Neuron (in vitro differentiated cells): ENCODE measurements at regions not wholly inside any gene's neighbourhood (a gene's known extent, or its start where the extent isn't known, plus 50 kb on each side); places are given as distances from the start of the nearest gene placed in this dataset.

ENCODE experiments used
- H2AFZ ChIP-seq: one replicate; pipeline ENCODE4 v1.6.1; 2013; ENCODE audit warnings: low read depth, mild to moderate bottlenecking, inconsistent platforms, low read length, moderate library complexity
- H3K27me3 ChIP-seq: one replicate; pipeline ENCODE4 v1.6.1; 2013; ENCODE audit warnings: low read length; ENCODE audit not compliant: insufficient read depth
- H3K36me3 ChIP-seq: one replicate; pipeline ENCODE4 v1.6.1; 2013; ENCODE audit warnings: low read length; ENCODE audit not compliant: insufficient read depth
- H3K4me1 ChIP-seq: one replicate; pipeline ENCODE4 v1.6.1; 2013; ENCODE audit warnings: low read length; ENCODE audit not compliant: insufficient read depth
- H3K4me3 ChIP-seq: 2 replicates; pipeline ENCODE4 v1.5.1; 2013; ENCODE audit warnings: mild to moderate bottlenecking, low read length, moderate library complexity
- H3K9me3 ChIP-seq: one replicate; pipeline ENCODE4 v1.6.1; 2013; ENCODE audit warnings: low read length

- no peak overlapping the region for H2AFZ ChIP-seq
- H3K4me3 ChIP-seq = no peak overlapping the region
- H3K36me3 ChIP-seq = no peaks in the 10 kb centered on the region
- H3K27me3 ChIP-seq = no peaks in the 10 kb centered on the region
- no peaks in the 10 kb centered on the region for H3K9me3 ChIP-seq
- H3K4me1 ChIP-seq = no peaks in the 10 kb centered on the region
Observed at GRCh38 chr1:182286761-182287160, 104.8 kb downstream of the GLUL start.

DNA sequence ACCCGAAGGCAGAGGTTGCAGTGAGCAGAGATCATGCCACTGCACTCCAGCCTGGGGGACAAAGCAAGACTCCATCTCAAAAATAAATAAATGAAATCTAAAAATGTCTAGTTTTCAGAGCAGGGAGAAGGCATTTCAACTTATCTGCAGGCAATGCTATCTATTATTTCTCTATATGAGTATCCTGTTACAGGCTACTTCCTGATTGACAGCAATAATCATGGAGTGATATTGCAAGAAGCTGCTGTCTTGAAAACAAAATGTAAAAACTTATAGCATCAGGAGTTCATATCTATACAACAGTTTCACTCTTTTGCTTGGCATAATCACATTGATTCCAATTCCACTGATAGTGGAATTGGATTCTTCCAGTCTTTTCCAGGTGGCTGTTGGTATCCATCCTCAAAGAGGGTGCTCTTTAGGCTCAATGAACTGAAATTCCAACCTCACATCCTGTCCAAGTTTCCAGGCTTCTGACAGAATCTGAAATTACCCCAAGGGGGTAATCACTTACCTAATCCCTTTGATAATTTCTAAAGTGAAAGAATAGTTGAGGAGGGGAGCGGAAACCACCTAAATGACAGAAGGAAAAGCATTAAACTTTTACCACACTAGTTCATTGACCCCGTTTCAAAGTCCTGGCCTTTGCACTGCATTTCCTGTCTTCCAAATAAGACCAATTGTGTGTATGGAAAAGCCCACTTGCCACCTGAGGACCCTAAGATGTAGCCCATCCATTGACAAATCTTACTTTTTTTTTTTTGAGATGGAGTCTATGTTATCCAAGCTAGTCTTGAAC, 107.6 kb downstream of the GLUL start:
- H3K9me3 ChIP-seq = no peaks in the 10 kb centered on the region
- H3K36me3 ChIP-seq = no peaks in the 10 kb centered on the region
- no peak overlapping the region for H3K4me3 ChIP-seq
- H2AFZ ChIP-seq = no peak overlapping the region
- H3K4me1 ChIP-seq = peaks cover 16% of the 10 kb centered on the region
- no peaks in the 10 kb centered on the region for H3K27me3 ChIP-seq

GRCh38 chr1:182281541-182281940, 110.0 kb downstream of the GLUL start:
- Histone ChIP-seq H3K36me3 (no peaks in the 10 kb centered on the region), H3K4me3 (no peak overlapping the region), H2AFZ (no peak overlapping the region), H3K9me3 (no peaks in the 10 kb centered on the region), H3K4me1 (peaks cover 16% of the 10 kb centered on the region), H3K27me3 (no peaks in the 10 kb centered on the region)

GRCh38 chr1:182280504-182280900, 111.1 kb downstream of the GLUL start:
- H3K4me3 ChIP-seq = no peak overlapping the region
- no peaks in the 10 kb centered on the region for H3K9me3 ChIP-seq
- H3K4me1 ChIP-seq = peaks cover 16% of the 10 kb centered on the region
- H3K36me3 ChIP-seq = no peaks in the 10 kb centered on the region
- H2AFZ ChIP-seq = no peak overlapping the region
- H3K27me3 ChIP-seq = no peaks in the 10 kb centered on the region

DNA sequence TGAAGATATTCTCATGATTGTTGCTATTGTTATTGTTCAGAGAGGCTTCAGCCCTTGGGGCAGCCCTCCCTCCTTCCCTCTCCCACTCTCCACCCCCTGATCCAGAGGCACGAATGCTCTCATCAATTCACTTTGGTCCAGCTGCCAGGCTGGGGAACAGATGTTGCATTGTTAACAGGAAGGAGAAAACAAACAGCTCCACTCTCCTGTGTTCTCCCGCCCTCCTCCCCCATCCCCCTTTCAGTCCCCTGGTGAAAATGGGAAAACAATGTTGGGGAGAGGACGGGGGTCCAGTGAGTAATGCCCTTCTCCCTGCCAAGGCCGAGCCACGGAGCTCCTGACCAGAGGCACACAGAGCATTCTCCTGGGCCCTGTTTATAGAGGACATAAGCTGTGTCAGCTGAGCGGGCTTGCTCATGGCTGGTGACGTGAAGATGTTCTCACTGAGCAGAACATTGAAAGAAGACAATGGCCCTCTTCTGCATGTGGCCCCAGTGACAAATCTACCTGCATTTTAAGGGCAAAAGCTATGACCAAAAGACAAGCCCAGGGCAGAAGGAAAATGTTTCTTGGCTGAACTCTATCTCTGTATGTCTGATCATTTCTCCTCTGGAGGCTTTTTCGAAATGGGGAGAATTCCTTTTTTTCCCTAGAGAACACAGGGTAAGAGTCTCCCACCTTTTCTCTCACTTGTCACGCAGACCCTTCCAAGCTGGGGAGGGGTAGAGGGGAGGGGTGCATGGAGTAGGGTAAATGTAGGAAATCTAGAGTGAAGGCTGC, 111.7 kb downstream of the GLUL start:
- Histone ChIP-seq H3K27me3 (no peaks in the 10 kb centered on the region), H3K36me3 (no peaks in the 10 kb centered on the region), H3K9me3 (no peaks in the 10 kb centered on the region), H3K4me3 (no peak overlapping the region), H2AFZ (no peak overlapping the region), H3K4me1 (peaks cover 16% of the 10 kb centered on the region)

GRCh38 chr1:182279302-182279701, 112.3 kb downstream of the GLUL start:
- Histone ChIP-seq H3K36me3 (no peaks in the 10 kb centered on the region), H3K4me3 (no peak overlapping the region), H2AFZ (no peak overlapping the region), H3K27me3 (no peaks in the 10 kb centered on the region), H3K4me1 (peaks cover 16% of the 10 kb centered on the region), H3K9me3 (no peaks in the 10 kb centered on the region)

- Histone ChIP-seq H3K9me3 (no peaks in the 10 kb centered on the region), H3K4me1 (peaks cover 16% of the 10 kb centered on the region), H2AFZ (no peak overlapping the region), H3K36me3 (no peaks in the 10 kb centered on the region), H3K4me3 (no peak overlapping the region), H3K27me3 (no peaks in the 10 kb centered on the region)
Observed at GRCh38 chr1:182278144-182279054, 113.2 kb downstream of the GLUL start.

GRCh38 chr1:182275271-182275670, 116.3 kb downstream of the GLUL start:
- Histone ChIP-seq H3K27me3 (no peaks in the 10 kb centered on the region), H3K4me3 (no peak overlapping the region), H3K36me3 (no peaks in the 10 kb centered on the region), H2AFZ (no peak overlapping the region), H3K4me1 (peaks cover 11% of the 10 kb centered on the region), H3K9me3 (no peaks in the 10 kb centered on the region)

- Histone ChIP-seq H3K9me3 (no peaks in the 10 kb centered on the region), H3K4me1 (peaks cover 5% of the 10 kb centered on the region), H3K4me3 (no peak overlapping the region), H3K36me3 (no peaks in the 10 kb centered on the region), H2AFZ (no peak overlapping the region), H3K27me3 (no peaks in the 10 kb centered on the region)
Observed at GRCh38 chr1:182274618-182275017, 117.0 kb downstream of the GLUL start.

DNA sequence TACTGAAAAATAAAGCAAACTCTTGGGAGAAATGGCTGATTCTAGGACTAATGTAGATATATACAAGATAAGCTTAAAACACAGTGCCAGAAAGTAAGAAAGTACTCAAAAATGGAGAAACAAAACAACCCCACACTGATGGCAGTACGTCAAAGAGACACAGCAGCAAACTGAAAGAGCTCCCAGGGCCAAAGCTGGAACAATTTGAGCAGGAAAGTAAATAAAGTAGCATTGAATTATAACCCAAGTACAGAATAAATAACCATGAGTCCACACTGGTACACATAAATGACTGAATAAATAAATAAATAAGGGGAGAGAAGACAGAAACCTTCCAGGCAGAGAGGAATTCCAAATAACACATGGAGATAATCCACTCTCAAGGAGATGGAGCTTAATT, 120.9 kb downstream of the GLUL start:
- Histone ChIP-seq H3K4me1 (no peaks in the 10 kb centered on the region), H3K27me3 (no peaks in the 10 kb centered on the region), H3K9me3 (no peaks in the 10 kb centered on the region), H3K36me3 (no peaks in the 10 kb centered on the region), H2AFZ (no peak overlapping the region), H3K4me3 (no peak overlapping the region)

- Histone ChIP-seq H3K27me3 (no peaks in the 10 kb centered on the region), H3K4me1 (no peaks in the 10 kb centered on the region), H3K9me3 (no peaks in the 10 kb centered on the region), H3K4me3 (no peak overlapping the region), H2AFZ (no peak overlapping the region), H3K36me3 (no peaks in the 10 kb centered on the region)
Observed at GRCh38 chr1:182269097-182269496, 122.5 kb downstream of the GLUL start.

- H3K4me3 ChIP-seq = no peak overlapping the region
- no peaks in the 10 kb centered on the region for H3K4me1 ChIP-seq
- H2AFZ ChIP-seq = no peak overlapping the region
- no peaks in the 10 kb centered on the region for H3K27me3 ChIP-seq
- no peaks in the 10 kb centered on the region for H3K9me3 ChIP-seq
- H3K36me3 ChIP-seq = no peaks in the 10 kb centered on the region
Observed at GRCh38 chr1:182268669-182269068, 122.9 kb downstream of the GLUL start.

DNA sequence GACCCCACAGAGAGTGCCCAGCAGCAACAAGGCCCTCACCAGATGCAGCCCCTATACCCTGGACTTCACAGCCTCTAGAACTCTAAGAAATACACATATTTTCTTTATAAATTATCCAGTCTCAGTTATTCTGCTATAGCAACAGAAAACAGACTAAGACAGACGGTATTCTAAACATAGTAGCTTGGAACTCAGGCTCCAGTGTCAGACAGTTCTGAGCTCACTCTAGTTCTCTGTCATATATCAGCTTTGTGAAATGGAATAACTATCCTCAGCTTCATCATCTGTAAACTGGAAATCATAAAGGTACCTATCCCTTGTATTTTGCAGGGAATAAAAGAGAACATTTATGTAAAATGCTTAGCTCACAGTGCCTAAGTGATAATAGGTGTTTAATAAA, 127.4 kb downstream of the GLUL start:
- H3K4me1 ChIP-seq = no peaks in the 10 kb centered on the region
- H3K9me3 ChIP-seq = no peaks in the 10 kb centered on the region
- no peak overlapping the region for H2AFZ ChIP-seq
- H3K4me3 ChIP-seq = no peak overlapping the region
- no peaks in the 10 kb centered on the region for H3K27me3 ChIP-seq
- H3K36me3 ChIP-seq = no peaks in the 10 kb centered on the region
